ENCODE measurements at regions not wholly inside any gene's neighbourhood (a gene's known extent, or its start where the extent isn't known, plus 50 kb on each side); places are given as distances from the start of the nearest gene placed in this dataset.

DNA sequence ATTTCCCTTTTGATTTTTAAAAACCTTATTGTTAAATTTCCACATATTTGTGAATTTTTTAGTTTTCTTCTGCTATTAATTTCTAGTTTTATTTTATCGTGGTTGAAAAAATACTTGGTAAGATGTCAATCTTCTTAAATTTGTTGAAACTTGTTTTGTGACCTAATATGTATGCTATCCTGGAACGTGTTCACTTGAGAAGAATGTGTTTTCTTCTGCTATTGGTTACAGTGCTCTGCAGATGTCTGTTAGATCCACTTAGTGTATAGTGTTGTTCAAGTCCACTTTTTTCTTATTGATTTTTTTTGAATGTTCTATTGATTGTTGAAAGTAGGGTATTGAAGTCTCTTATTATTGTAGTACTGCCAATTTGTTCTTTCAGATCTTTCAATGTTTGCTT lies 116.5 kb upstream of the NETO1 start:
- DNase-seq (ENCODE audit: low spot score) = no peak
- Histone ChIP-seq H3K4me3 (ENCODE audit: low read depth in 1 of 3, low read length in 3 of 3) (no peak overlapping the region), H3K27me3 (ENCODE audit: control insufficient read depth in 4 of 4, insufficient read depth in 4 of 4, low read length in 3 of 4) (no peaks in the 10 kb centered on the region), H3K4me1 (ENCODE audit: control insufficient read depth in 4 of 4, insufficient read depth in 4 of 4, low read length in 3 of 4) (no peaks in the 10 kb centered on the region), H3K36me3 (ENCODE audit: control insufficient read depth in 4 of 4, insufficient read depth in 3 of 4, low read depth in 1 of 4, low read length in 3 of 4) (no peaks in the 10 kb centered on the region), H3K9me3 (ENCODE audit: control insufficient read depth in 4 of 4, low read length in 3 of 4) (peaks cover 0 to 3% (median 0%) of the 10 kb centered on the region in 4 donors), H3K9ac (ENCODE audit: low read depth in 1 of 2, low read length in 2 of 2) (no peak overlapping the region), H3K27ac (ENCODE audit: low read depth in 1 of 2, low read length in 2 of 2) (no peak overlapping the region)
- TF ChIP-seq GABPA (IDR thresholded peaks at IDR 0.05 in 1 of 2, conservative IDR thresholded peaks at IDR 0.05 in 1 of 2) (no peak), YY1 (IDR thresholded peaks at IDR 0.05) (no peak), RXRA (IDR thresholded peaks at IDR 0.05) (no peak), HNF4A (conservative IDR thresholded peaks at IDR 0.05) (no peak), HNF4G (IDR thresholded peaks at IDR 0.05) (no peak), SP1 (IDR thresholded peaks at IDR 0.05) (no peak), FOXA2 (IDR thresholded peaks at IDR 0.05) (no peak), TAF1 (conservative IDR thresholded peaks at IDR 0.05) (no peak), NR2F2 (IDR thresholded peaks at IDR 0.05) (no peak), RAD21 (IDR thresholded peaks at IDR 0.05) (no peak), FOXA1 (IDR thresholded peaks at IDR 0.05) (no peak), JUND (IDR thresholded peaks at IDR 0.05) (no peak), EGR1 (IDR thresholded peaks at IDR 0.05; ENCODE audit: low read depth in 2 of 2) (no peak)
- TF ChIP-seq, protein P1, sequence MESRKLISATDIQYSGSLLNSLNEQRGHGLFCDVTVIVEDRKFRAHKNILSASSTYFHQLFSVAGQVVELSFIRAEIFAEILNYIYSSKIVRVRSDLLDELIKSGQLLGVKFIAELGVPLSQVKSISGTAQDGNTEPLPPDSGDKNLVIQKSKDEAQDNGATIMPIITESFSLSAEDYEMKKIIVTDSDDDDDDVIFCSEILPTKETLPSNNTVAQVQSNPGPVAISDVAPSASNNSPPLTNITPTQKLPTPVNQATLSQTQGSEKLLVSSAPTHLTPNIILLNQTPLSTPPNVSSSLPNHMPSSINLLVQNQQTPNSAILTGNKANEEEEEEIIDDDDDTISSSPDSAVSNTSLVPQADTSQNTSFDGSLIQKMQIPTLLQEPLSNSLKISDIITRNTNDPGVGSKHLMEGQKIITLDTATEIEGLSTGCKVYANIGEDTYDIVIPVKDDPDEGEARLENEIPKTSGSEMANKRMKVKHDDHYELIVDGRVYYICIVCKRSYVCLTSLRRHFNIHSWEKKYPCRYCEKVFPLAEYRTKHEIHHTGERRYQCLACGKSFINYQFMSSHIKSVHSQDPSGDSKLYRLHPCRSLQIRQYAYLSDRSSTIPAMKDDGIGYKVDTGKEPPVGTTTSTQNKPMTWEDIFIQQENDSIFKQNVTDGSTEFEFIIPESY (IDR thresholded peaks at IDR 0.05) = no peak
- TF ChIP-seq, protein P2, sequence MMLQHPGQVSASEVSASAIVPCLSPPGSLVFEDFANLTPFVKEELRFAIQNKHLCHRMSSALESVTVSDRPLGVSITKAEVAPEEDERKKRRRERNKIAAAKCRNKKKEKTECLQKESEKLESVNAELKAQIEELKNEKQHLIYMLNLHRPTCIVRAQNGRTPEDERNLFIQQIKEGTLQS (IDR thresholded peaks at IDR 0.05) = no peak
- TF ChIP-seq, protein P3, sequence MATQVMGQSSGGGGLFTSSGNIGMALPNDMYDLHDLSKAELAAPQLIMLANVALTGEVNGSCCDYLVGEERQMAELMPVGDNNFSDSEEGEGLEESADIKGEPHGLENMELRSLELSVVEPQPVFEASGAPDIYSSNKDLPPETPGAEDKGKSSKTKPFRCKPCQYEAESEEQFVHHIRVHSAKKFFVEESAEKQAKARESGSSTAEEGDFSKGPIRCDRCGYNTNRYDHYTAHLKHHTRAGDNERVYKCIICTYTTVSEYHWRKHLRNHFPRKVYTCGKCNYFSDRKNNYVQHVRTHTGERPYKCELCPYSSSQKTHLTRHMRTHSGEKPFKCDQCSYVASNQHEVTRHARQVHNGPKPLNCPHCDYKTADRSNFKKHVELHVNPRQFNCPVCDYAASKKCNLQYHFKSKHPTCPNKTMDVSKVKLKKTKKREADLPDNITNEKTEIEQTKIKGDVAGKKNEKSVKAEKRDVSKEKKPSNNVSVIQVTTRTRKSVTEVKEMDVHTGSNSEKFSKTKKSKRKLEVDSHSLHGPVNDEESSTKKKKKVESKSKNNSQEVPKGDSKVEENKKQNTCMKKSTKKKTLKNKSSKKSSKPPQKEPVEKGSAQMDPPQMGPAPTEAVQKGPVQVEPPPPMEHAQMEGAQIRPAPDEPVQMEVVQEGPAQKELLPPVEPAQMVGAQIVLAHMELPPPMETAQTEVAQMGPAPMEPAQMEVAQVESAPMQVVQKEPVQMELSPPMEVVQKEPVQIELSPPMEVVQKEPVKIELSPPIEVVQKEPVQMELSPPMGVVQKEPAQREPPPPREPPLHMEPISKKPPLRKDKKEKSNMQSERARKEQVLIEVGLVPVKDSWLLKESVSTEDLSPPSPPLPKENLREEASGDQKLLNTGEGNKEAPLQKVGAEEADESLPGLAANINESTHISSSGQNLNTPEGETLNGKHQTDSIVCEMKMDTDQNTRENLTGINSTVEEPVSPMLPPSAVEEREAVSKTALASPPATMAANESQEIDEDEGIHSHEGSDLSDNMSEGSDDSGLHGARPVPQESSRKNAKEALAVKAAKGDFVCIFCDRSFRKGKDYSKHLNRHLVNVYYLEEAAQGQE (IDR thresholded peaks at IDR 0.05) = no peak
- TF ChIP-seq, protein P4, sequence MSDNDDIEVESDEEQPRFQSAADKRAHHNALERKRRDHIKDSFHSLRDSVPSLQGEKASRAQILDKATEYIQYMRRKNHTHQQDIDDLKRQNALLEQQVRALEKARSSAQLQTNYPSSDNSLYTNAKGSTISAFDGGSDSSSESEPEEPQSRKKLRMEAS (IDR thresholded peaks at IDR 0.05) = no peak
- TF ChIP-seq, protein P5, sequence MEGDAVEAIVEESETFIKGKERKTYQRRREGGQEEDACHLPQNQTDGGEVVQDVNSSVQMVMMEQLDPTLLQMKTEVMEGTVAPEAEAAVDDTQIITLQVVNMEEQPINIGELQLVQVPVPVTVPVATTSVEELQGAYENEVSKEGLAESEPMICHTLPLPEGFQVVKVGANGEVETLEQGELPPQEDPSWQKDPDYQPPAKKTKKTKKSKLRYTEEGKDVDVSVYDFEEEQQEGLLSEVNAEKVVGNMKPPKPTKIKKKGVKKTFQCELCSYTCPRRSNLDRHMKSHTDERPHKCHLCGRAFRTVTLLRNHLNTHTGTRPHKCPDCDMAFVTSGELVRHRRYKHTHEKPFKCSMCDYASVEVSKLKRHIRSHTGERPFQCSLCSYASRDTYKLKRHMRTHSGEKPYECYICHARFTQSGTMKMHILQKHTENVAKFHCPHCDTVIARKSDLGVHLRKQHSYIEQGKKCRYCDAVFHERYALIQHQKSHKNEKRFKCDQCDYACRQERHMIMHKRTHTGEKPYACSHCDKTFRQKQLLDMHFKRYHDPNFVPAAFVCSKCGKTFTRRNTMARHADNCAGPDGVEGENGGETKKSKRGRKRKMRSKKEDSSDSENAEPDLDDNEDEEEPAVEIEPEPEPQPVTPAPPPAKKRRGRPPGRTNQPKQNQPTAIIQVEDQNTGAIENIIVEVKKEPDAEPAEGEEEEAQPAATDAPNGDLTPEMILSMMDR (IDR thresholded peaks at IDR 0.05; ENCODE audit: low read depth, low read length, missing input control) = no peak
- 75% methylated on average over 2 of the region's 2 CpGs for WGBS

All from liver (tissue), 8 donors.